ENCODE measurements at regions not wholly inside any gene's neighbourhood (a gene's known extent, or its start where the extent isn't known, plus 50 kb on each side); places are given as distances from the start of the nearest gene placed in this dataset.
"Not testable (repeated sequence)": the region's sequence is repeated elsewhere in the genome, so short reads cannot be mapped to it uniquely, and the experiment has no call there.

GRCh38 chrX:13415509-13415908 is 95.7 kb upstream of the ATXN3L start:
- TF ChIP-seq TAF1 (IDR thresholded peaks at IDR 0.05; ENCODE audit: low read depth, low read length), result no peak
- TF ChIP-seq POLR2AphosphoS5 (IDR thresholded peaks at IDR 0.05; ENCODE audit: low read depth, low read length), result no peak
- TF ChIP-seq POU2F2 (IDR thresholded peaks at IDR 0.05; ENCODE audit: low read depth, low read length), result no peak
- TF ChIP-seq POLR2A (IDR thresholded peaks at IDR 0.05; ENCODE audit: low read depth, low read length), result no peak
- TF ChIP-seq SPI1 (IDR thresholded peaks at IDR 0.05; ENCODE audit: low read depth, low read length), result no peak
- no peak for FAIRE-seq
- no peak for DNase-seq (ENCODE audit: insufficient read length, low spot score)

- FAIRE-seq (no peak), DNase-seq (ENCODE audit: insufficient read length, low spot score) (no peak)
- TF ChIP-seq POLR2A (IDR thresholded peaks at IDR 0.05; ENCODE audit: low read depth, low read length), result no peak
- TF ChIP-seq POU2F2 (IDR thresholded peaks at IDR 0.05; ENCODE audit: low read depth, low read length), result no peak
- no peak for TF ChIP-seq POLR2AphosphoS5 (IDR thresholded peaks at IDR 0.05; ENCODE audit: low read depth, low read length)
- no peak for TF ChIP-seq TAF1 (IDR thresholded peaks at IDR 0.05; ENCODE audit: low read depth, low read length)
Observed at GRCh38 chrX:13414006-13414647, 94.3 kb upstream of the ATXN3L start.

- FAIRE-seq (no peak), DNase-seq (ENCODE audit: insufficient read length, low spot score) (no peak)
- no peak for TF ChIP-seq POLR2AphosphoS5 (IDR thresholded peaks at IDR 0.05; ENCODE audit: low read depth, low read length)
- TF ChIP-seq POLR2A (IDR thresholded peaks at IDR 0.05; ENCODE audit: low read depth, low read length), result no peak
- no peak for TF ChIP-seq POU2F2 (IDR thresholded peaks at IDR 0.05; ENCODE audit: low read depth, low read length)
- TF ChIP-seq SPI1 (IDR thresholded peaks at IDR 0.05; ENCODE audit: low read depth, low read length), result no peak
- no peak for TF ChIP-seq TAF1 (IDR thresholded peaks at IDR 0.05; ENCODE audit: low read depth, low read length)
- TF ChIP-seq PAX5 (IDR thresholded peaks at IDR 0.05; ENCODE audit: insufficient read depth, low read length, severe bottlenecking), result no peak
Observed at GRCh38 chrX:13412208-13412600, 92.4 kb upstream of the ATXN3L start.

DNA sequence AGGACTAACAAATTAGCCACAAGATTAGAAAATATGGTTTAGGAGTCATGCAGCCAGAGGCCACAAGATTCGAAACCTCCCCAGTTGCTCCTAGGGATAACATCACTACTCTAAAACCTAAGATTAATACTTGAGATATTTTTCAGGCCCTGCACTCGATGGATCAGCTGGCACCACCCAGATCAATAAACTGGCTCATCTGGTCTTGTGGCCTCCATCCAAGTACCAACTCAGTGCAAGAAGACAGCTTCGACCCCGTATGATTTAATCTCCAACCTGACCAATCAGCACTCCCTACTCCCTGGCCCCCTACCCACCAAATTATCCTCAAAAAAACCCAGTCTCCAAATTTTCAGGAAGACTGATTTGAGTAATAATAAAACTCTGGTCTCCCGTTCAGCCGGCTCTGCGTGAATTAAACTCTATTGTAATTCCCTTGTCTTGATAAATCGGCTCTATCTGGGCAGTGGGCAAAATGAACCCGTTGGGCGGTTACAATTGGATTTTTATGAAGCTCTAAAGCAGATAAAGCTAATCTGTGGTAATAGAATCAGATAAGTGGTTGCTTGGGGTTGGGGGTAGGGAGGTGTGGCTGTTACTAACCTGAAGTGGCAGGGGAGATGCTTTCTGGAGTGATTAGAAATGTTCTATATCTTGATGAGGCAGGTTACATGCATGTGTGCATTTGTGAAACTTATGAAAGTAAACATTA is 91.8 kb upstream of the ATXN3L start:
- FAIRE-seq, result no peak
- DNase-seq (ENCODE audit: insufficient read length, low spot score), result no peak
- TF ChIP-seq TAF1 (IDR thresholded peaks at IDR 0.05; ENCODE audit: low read depth, low read length), result no peak
- no peak for TF ChIP-seq POU2F2 (IDR thresholded peaks at IDR 0.05; ENCODE audit: low read depth, low read length)
- no peak for TF ChIP-seq POLR2AphosphoS5 (IDR thresholded peaks at IDR 0.05; ENCODE audit: low read depth, low read length)
- TF ChIP-seq POLR2A (IDR thresholded peaks at IDR 0.05; ENCODE audit: low read depth, low read length), result no peak
- no peak for TF ChIP-seq PAX5 (IDR thresholded peaks at IDR 0.05; ENCODE audit: insufficient read depth, low read length, severe bottlenecking)
- no peak for TF ChIP-seq SPI1 (IDR thresholded peaks at IDR 0.05; ENCODE audit: low read depth, low read length)

DNA sequence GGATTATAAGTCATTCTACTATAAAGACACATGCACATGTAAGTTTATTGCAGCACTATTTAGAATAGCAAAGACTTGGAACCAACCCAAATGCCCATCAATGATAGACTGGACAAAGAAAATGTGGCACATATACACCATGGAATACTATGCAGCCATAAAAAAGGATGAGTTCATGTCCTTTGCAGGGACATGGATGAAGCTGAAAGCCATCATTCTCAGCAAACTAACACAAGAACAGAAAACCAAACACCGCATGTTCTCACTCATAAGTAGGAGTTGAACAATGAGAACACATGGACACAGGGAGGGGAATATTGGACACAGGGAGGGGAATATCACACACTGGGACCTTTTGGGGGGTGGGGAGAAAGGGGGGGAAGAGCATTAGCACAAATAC is 88.7 kb upstream of the ATXN3L start:
- FAIRE-seq; DNase-seq (ENCODE audit: insufficient read length, low spot score): not testable (repeated sequence)

DNA sequence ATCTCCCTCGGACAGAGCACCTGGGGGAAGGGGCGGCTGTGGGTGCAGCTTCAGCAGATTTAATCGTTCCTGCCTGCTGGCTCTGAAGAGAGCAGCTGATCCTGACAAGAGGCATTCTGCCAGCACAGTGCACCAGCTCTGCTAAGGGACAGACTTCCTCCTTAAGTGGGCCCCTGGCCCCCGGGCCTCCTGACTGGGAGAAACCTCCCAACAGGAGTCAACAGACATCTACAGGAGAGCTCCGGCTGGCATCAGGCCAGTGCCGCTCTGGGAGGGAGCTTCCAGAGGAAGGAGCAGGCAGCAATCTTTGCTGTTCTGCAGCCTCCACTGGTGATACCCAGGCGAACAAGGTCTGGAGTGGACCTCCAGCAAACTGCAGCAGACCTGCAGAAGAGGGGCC is 84.9 kb upstream of the ATXN3L start:
- DNase-seq (ENCODE audit: insufficient read length, low spot score); FAIRE-seq: not testable (repeated sequence)

GRCh38 chrX:13404364-13404763 is 84.5 kb upstream of the ATXN3L start:
- no peak for DNase-seq (ENCODE audit: insufficient read length, low spot score)
- no peak for TF ChIP-seq PAX5 (IDR thresholded peaks at IDR 0.05; ENCODE audit: insufficient read depth, low read length, severe bottlenecking)
- TF ChIP-seq POLR2AphosphoS5 (IDR thresholded peaks at IDR 0.05; ENCODE audit: low read depth, low read length), result no peak
- no peak for TF ChIP-seq TAF1 (IDR thresholded peaks at IDR 0.05; ENCODE audit: low read depth, low read length)
- no peak for TF ChIP-seq SPI1 (IDR thresholded peaks at IDR 0.05; ENCODE audit: low read depth, low read length)
- no peak for TF ChIP-seq POLR2A (IDR thresholded peaks at IDR 0.05; ENCODE audit: low read depth, low read length)
- no peak for TF ChIP-seq POU2F2 (IDR thresholded peaks at IDR 0.05; ENCODE audit: low read depth, low read length)
- no peak for FAIRE-seq

DNA sequence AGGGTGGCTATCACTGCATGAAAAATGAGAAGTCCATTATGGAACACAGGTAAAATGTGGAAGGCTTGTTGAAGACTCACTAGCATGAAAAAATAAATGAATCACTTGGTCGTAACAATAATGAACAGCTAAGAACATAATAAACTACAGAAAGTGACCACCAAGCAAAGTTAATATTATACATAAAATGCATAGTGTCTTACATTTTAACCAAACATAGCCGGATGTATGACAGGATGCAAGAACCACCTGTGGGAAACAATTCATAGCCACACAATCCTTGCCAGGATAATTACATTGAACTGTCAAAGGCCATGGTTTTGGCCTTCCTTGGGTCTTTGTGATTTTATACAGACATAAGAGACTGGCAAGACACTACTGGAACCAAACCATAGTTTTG is 81.9 kb upstream of the ATXN3L start:
- TF ChIP-seq POLR2A (IDR thresholded peaks at IDR 0.05; ENCODE audit: low read depth, low read length), result no peak
- TF ChIP-seq POLR2AphosphoS5 (IDR thresholded peaks at IDR 0.05; ENCODE audit: low read depth, low read length), result no peak
- TF ChIP-seq SPI1 (IDR thresholded peaks at IDR 0.05; ENCODE audit: low read depth, low read length), result no peak
- no peak for TF ChIP-seq POU2F2 (IDR thresholded peaks at IDR 0.05; ENCODE audit: low read depth, low read length)
- TF ChIP-seq PAX5 (IDR thresholded peaks at IDR 0.05; ENCODE audit: insufficient read depth, low read length, severe bottlenecking), result no peak
- TF ChIP-seq TAF1 (IDR thresholded peaks at IDR 0.05; ENCODE audit: low read depth, low read length), result no peak
- FAIRE-seq (no peak), DNase-seq (ENCODE audit: insufficient read length, low spot score) (no peak)

DNA sequence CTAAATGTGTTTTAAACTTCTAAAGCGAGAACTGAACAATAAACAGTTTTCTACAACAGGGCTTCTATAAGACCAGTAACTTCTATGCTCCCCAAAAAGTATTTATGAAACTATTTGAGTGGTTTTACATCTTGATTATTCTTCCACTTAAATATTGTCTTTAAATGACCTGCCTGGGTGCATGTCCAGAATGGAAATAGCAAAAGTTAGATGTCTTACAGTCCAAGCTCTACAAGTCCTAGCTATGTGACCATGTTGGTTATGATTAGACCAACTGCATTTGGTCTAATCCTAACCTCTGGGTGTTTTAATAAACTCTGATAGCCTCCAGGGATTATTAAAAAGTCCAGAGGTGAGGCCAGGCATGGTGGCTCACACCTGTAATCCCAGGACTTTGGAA is 79.0 kb upstream of the ATXN3L start:
- DNase-seq (ENCODE audit: insufficient read length, low spot score) (no peak), FAIRE-seq (no peak)
- TF ChIP-seq POLR2AphosphoS5 (IDR thresholded peaks at IDR 0.05; ENCODE audit: low read depth, low read length) (no peak), PAX5 (IDR thresholded peaks at IDR 0.05; ENCODE audit: insufficient read depth, low read length, severe bottlenecking) (no peak), POLR2A (IDR thresholded peaks at IDR 0.05; ENCODE audit: low read depth, low read length) (no peak), SPI1 (IDR thresholded peaks at IDR 0.05; ENCODE audit: low read depth, low read length) (no peak), TAF1 (IDR thresholded peaks at IDR 0.05; ENCODE audit: low read depth, low read length) (no peak), POU2F2 (IDR thresholded peaks at IDR 0.05; ENCODE audit: low read depth, low read length) (no peak)
